ENCODE measurements at regions not wholly inside any gene's neighbourhood (a gene's known extent, or its start where the extent isn't known, plus 50 kb on each side); places are given as distances from the start of the nearest gene placed in this dataset.

GRCh38 chr3:56980798-56981390 lies 79.6 kb upstream of the SPATA12 start:
- H3K36me3 Mint-ChIP-seq (ENCODE audit: low read depth, unreplicated experiment): no peaks in the 10 kb centered on the region
- H3K4me3 Mint-ChIP-seq (ENCODE audit: unreplicated experiment): no peak overlapping the region
- peaks cover 3% of the 10 kb centered on the region for H3K27me3 Mint-ChIP-seq (ENCODE audit: unreplicated experiment)
- no peak overlapping the region for H3K27ac Mint-ChIP-seq (ENCODE audit: unreplicated experiment)
- H3K9me3 Mint-ChIP-seq (ENCODE audit: unreplicated experiment): no peaks in the 10 kb centered on the region
- peaks cover 9% of the 10 kb centered on the region for H3K4me1 Mint-ChIP-seq (ENCODE audit: unreplicated experiment)
- no peak for DNase-seq (ENCODE audit: low spot score)
- TF ChIP-seq, protein P1, sequence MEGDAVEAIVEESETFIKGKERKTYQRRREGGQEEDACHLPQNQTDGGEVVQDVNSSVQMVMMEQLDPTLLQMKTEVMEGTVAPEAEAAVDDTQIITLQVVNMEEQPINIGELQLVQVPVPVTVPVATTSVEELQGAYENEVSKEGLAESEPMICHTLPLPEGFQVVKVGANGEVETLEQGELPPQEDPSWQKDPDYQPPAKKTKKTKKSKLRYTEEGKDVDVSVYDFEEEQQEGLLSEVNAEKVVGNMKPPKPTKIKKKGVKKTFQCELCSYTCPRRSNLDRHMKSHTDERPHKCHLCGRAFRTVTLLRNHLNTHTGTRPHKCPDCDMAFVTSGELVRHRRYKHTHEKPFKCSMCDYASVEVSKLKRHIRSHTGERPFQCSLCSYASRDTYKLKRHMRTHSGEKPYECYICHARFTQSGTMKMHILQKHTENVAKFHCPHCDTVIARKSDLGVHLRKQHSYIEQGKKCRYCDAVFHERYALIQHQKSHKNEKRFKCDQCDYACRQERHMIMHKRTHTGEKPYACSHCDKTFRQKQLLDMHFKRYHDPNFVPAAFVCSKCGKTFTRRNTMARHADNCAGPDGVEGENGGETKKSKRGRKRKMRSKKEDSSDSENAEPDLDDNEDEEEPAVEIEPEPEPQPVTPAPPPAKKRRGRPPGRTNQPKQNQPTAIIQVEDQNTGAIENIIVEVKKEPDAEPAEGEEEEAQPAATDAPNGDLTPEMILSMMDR (IDR thresholded peaks at IDR 0.05; ENCODE audit: unreplicated experiment): no peak

GRCh38 chr3:56980243-56980642 lies 80.2 kb upstream of the SPATA12 start:
- Mint-ChIP-seq H3K4me3 (ENCODE audit: unreplicated experiment) (no peak overlapping the region), H3K9me3 (ENCODE audit: unreplicated experiment) (no peaks in the 10 kb centered on the region), H3K4me1 (ENCODE audit: unreplicated experiment) (peaks cover 9% of the 10 kb centered on the region), H3K27me3 (ENCODE audit: unreplicated experiment) (peaks cover 3% of the 10 kb centered on the region), H3K27ac (ENCODE audit: unreplicated experiment) (no peak overlapping the region), H3K36me3 (ENCODE audit: low read depth, unreplicated experiment) (no peaks in the 10 kb centered on the region)
- TF ChIP-seq, protein P1 (IDR thresholded peaks at IDR 0.05; ENCODE audit: unreplicated experiment): no peak
- no peak for DNase-seq (ENCODE audit: low spot score)

GRCh38 chr3:56979791-56980190 lies 80.7 kb upstream of the SPATA12 start:
- Mint-ChIP-seq H3K4me1 (ENCODE audit: unreplicated experiment) (peaks cover 11% of the 10 kb centered on the region), H3K27me3 (ENCODE audit: unreplicated experiment) (peaks cover 3% of the 10 kb centered on the region), H3K9me3 (ENCODE audit: unreplicated experiment) (no peaks in the 10 kb centered on the region), H3K4me3 (ENCODE audit: unreplicated experiment) (no peak overlapping the region), H3K27ac (ENCODE audit: unreplicated experiment) (no peak overlapping the region), H3K36me3 (ENCODE audit: low read depth, unreplicated experiment) (no peaks in the 10 kb centered on the region)
- TF ChIP-seq, protein P1 (IDR thresholded peaks at IDR 0.05; ENCODE audit: unreplicated experiment): no peak
- DNase-seq (ENCODE audit: low spot score): no peak

DNA sequence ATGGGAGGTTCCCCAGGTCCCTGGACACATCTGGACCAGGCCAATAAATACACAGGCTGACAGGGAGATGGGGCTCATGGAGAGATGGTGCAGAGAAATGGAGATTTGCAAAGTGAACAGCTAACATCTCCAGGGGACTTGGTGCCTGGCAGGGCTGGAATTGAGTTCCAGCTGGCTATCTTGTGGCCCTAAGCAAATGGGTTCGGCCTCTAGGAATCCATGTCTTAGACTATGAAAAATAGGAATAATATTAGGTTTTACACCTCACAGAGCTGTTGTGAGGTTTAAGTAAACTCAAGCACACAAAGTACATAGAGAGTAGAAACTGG lies 82.9 kb upstream of the SPATA12 start:
- Mint-ChIP-seq H3K4me3 (ENCODE audit: unreplicated experiment) (no peak overlapping the region), H3K9me3 (ENCODE audit: unreplicated experiment) (no peaks in the 10 kb centered on the region), H3K27me3 (ENCODE audit: unreplicated experiment) (peaks cover 3% of the 10 kb centered on the region), H3K4me1 (ENCODE audit: unreplicated experiment) (peaks cover 17% of the 10 kb centered on the region), H3K36me3 (ENCODE audit: low read depth, unreplicated experiment) (no peaks in the 10 kb centered on the region), H3K27ac (ENCODE audit: unreplicated experiment) (no peak overlapping the region)
- TF ChIP-seq, protein P1 (IDR thresholded peaks at IDR 0.05; ENCODE audit: unreplicated experiment): no peak
- DNase-seq (ENCODE audit: low spot score): no peak

GRCh38 chr3:56976651-56977560 lies 83.6 kb upstream of the SPATA12 start:
- Mint-ChIP-seq H3K36me3 (ENCODE audit: low read depth, unreplicated experiment) (no peaks in the 10 kb centered on the region), H3K4me1 (ENCODE audit: unreplicated experiment) (peaks cover 17% of the 10 kb centered on the region), H3K27ac (ENCODE audit: unreplicated experiment) (peak overlapping the region; percentile 4), H3K27me3 (ENCODE audit: unreplicated experiment) (peaks cover 5% of the 10 kb centered on the region), H3K4me3 (ENCODE audit: unreplicated experiment) (no peak overlapping the region), H3K9me3 (ENCODE audit: unreplicated experiment) (no peaks in the 10 kb centered on the region)
- no peak for DNase-seq (ENCODE audit: low spot score)
- TF ChIP-seq, protein P1 (IDR thresholded peaks at IDR 0.05; ENCODE audit: unreplicated experiment): no peak
